A673 (cell line): ENCODE measurements at regions not wholly inside any gene's neighbourhood (a gene's known extent, or its start where the extent isn't known, plus 50 kb on each side); places are given as distances from the start of the nearest gene placed in this dataset.

ENCODE experiments used
- BruUV-seq: library from RNA; stranded (reverse); fragments of 400-500 nt; replicated peaks from 2 replicates; lab custom pipeline; 2021; lab: Mats Ljungman, UMichigan
- CTCF ChIA-PET: fragments of 300-600 bp; sonication (Branson Sonifier 250); formaldehyde crosslinking; loops from one replicate; lab custom pipeline; 2022; ENCODE audit warnings: antibody characterized with exemption; lab: Charles Lee
- POLR2A ChIA-PET: fragments of 300-600 bp; sonication (Branson Sonifier 250); formaldehyde crosslinking; loops from one replicate; lab custom pipeline; 2022; ENCODE audit warnings: antibody characterized with exemption; ENCODE audit not compliant: low non-redundant PET; lab: Charles Lee
- DNase-seq: peaks from one replicate; pipeline ENCODE4 v3.0.0-alpha.2; 2015; ENCODE audit warnings: low spot score
- H3K27ac ChIP-seq: fragments of 200-600 bp; sonication (generic); 2 replicates; pipeline ENCODE4 v1.5.1; 2016; ENCODE audit warnings: mixed run types, low read depth, mild to moderate bottlenecking, mixed read lengths, antibody characterized with exemption, low read length; ENCODE audit not compliant: poor library complexity, severe bottlenecking
- H3K27me3 ChIP-seq: fragments of 200-600 bp; sonication (generic); replicated peaks from 2 replicates; pipeline ENCODE4 v1.6.1; 2017; ENCODE audit warnings: mixed run types, low read depth, mild to moderate bottlenecking, mixed read lengths, antibody characterized with exemption, low read length; ENCODE audit not compliant: insufficient read depth, poor library complexity
- H3K36me3 ChIP-seq: fragments of 200-600 bp; sonication (generic); 2 replicates; pipeline ENCODE4 v1.6.1; 2016; ENCODE audit warnings: mixed run types, mild to moderate bottlenecking, mixed read lengths, antibody characterized with exemption, low read length; ENCODE audit not compliant: insufficient read depth, poor library complexity, severe bottlenecking
- H3K4me1 ChIP-seq: fragments of 200-600 bp; sonication (generic); 2 replicates; pipeline ENCODE4 v1.6.1; 2017; ENCODE audit warnings: mixed run types, mild to moderate bottlenecking, mixed read lengths, antibody characterized with exemption, low read length; ENCODE audit not compliant: insufficient read depth, poor library complexity, severe bottlenecking
- H3K4me3 ChIP-seq: fragments of 200-600 bp; sonication (generic); 2 replicates; pipeline ENCODE4 v1.5.1; 2016; ENCODE audit warnings: low read depth, mixed run types, mild to moderate bottlenecking, mixed read lengths, low read length; ENCODE audit not compliant: poor library complexity, severe bottlenecking
- H3K9me3 ChIP-seq: fragments of 200-600 bp; sonication (generic); 2 replicates; pipeline ENCODE4 v1.6.1; 2016; ENCODE audit warnings: mixed run types, low read depth, mild to moderate bottlenecking, mixed read lengths, antibody characterized with exemption, low read length; ENCODE audit not compliant: poor library complexity, severe bottlenecking
- EZH2 ChIP-seq: fragments of 200-600 bp; sonication (generic); IDR thresholded peaks from 2 replicates; pipeline ENCODE4 v1.6.1; 2017; ENCODE audit warnings: borderline replicate concordance, low read depth, mild to moderate bottlenecking, mixed read lengths, antibody characterized with exemption, low read length; ENCODE audit not compliant: poor library complexity, severe bottlenecking
- intact Hi-C: fragments of 100-400 bp; cut with micrococcal nuclease; formaldehyde crosslinking; loops from one replicate; pipeline ENCODE4 v1.10.0; 2022; ENCODE audit not compliant: unreplicated experiment
- TF ChIP-seq, protein P1 (sequence below): fragments of 300-800, 200-600 bp; sonication (generic); conservative IDR thresholded peaks from 2 replicates; pipeline ENCODE4 v1.5.1; 2017; ENCODE audit warnings: low read depth, mild to moderate bottlenecking, antibody characterized with exemption, low read length, moderate library complexity, mixed read lengths

DNA sequence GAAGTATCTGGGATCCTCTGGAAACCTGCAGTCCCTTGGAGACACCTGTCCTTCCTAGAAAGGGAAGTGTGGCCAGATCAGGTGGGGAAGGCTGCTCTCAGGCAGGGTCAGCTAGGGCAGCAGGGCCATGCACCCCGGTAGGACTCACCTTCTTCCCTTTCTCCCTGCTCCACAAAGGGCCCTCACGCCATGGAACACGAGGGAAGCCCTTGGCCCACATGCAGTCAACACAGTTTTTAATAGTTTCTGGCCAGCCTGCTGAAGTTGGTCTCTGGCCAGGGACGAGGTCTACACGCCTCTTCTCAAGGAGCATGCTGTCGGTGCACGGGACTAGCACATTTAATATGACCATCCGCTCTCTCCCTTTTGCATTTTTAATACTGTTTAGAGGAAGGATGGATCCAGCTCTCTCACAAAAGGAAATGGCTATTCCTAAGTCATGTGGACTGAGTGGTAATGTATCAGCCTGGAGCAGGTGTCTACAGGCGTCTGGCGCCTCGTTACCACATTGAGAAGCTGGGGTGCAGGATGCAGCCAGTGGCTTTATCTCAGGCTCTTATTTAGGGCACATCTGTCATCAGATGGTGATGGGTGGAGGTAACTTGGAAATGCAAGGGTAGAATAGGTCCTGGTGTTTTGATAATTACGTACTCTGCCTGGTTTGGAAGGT lies 153.9 kb downstream of the KLF13 start:
- Histone ChIP-seq H3K36me3 (no peaks in the 10 kb centered on the region), H3K4me1 (no peaks in the 10 kb centered on the region), H3K27ac (no peak overlapping the region), H3K4me3 (no peak overlapping the region), H3K27me3 (peaks cover 3% of the 10 kb centered on the region), H3K9me3 (no peaks in the 10 kb centered on the region)
- intact Hi-C loops: loop anchor here (10.0 kb wide), 1 partner anchor 156 kb away; the partner anchor contains the start of gene KLF13
- BruUV-seq: no TSS peak
- ChIA-PET POLR2A (no interaction called here), CTCF (no interaction called here)
- no peak for DNase-seq
- TF ChIP-seq EZH2: no peak
- TF ChIP-seq, protein P1, sequence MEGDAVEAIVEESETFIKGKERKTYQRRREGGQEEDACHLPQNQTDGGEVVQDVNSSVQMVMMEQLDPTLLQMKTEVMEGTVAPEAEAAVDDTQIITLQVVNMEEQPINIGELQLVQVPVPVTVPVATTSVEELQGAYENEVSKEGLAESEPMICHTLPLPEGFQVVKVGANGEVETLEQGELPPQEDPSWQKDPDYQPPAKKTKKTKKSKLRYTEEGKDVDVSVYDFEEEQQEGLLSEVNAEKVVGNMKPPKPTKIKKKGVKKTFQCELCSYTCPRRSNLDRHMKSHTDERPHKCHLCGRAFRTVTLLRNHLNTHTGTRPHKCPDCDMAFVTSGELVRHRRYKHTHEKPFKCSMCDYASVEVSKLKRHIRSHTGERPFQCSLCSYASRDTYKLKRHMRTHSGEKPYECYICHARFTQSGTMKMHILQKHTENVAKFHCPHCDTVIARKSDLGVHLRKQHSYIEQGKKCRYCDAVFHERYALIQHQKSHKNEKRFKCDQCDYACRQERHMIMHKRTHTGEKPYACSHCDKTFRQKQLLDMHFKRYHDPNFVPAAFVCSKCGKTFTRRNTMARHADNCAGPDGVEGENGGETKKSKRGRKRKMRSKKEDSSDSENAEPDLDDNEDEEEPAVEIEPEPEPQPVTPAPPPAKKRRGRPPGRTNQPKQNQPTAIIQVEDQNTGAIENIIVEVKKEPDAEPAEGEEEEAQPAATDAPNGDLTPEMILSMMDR: no peak

DNA sequence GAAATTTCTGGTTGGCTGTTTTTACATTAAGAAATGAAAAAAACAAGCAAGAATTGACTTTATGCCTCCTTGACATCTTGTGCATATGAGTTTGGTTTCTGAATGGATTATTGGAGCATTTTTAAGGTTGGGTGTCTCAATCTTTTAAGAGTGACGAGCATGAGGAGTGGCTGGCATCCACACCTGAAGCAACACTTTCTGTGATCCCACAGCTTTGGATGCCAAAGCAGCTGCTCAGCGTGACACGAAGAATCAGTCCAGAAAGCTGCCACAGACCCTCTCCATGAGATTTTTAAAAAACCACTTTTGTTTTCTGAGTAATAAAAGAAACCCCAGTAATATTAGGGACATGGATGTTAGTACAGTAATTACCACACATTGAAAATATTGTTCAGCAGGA lies 154.5 kb downstream of the KLF13 start:
- intact Hi-C loops: loop anchor here (10.0 kb wide), 1 partner anchor 156 kb away; the partner anchor contains the start of gene KLF13
- no peak for DNase-seq
- BruUV-seq: no TSS peak
- POLR2A ChIA-PET: no interaction called here
- Histone ChIP-seq H3K4me3 (no peak overlapping the region), H3K27ac (no peak overlapping the region), H3K9me3 (no peaks in the 10 kb centered on the region), H3K36me3 (no peaks in the 10 kb centered on the region), H3K27me3 (peaks cover 3% of the 10 kb centered on the region), H3K4me1 (no peaks in the 10 kb centered on the region)
- TF ChIP-seq, protein P1: no peak
- TF ChIP-seq EZH2: no peak
- CTCF ChIA-PET: no interaction called here

DNA sequence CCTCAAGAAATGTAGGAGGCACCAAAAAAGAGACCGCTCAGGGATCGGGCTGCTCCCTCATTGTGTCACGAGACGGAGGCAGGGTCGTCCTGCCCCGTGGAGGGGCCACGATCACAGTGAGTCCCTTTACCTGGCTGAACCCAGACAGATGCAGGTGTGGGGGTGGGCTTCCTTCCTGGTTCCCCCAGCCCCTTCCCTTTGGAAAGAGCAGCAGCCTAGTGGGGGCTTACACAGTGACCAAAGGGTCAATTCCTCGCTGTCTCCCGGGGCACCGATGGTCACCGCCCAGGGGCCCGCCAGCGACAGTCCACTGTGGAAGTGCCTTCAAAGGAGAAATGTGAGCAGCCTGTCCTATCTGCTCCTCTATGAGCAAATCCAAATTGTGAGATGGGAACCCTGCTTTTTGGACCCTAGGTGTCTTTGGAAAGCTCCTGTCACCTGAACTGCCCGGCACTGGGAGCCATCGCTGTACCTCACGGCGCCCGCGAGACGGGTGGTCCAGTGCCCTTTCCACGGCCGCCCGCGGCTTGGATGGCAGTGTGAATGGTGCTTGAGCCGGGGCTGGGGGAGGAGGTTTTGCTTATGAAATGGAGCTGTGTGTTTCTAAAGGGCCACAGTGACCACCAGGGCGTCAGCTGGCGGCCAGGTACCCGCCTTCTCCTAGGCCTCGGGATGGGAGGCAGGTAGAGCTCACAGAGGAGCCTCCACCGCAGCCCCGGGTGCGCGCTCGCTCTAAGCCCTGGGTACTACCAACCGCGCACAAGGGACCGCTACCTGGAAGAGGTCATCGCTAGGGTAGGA lies 155.7 kb downstream of the KLF13 start:
- no peak overlapping the region for H3K27ac ChIP-seq
- DNase-seq: no peak
- CTCF ChIA-PET: no interaction called here
- H3K36me3 ChIP-seq: no peaks in the 10 kb centered on the region
- TF ChIP-seq, protein P1: no peak
- TF ChIP-seq EZH2: no peak
- H3K27me3 ChIP-seq: peaks cover 3% of the 10 kb centered on the region
- intact Hi-C loops: loop anchor here (10.0 kb wide), 1 partner anchor 158 kb away; the partner anchor contains the start of gene KLF13
- no TSS peak for BruUV-seq
- H3K4me3 ChIP-seq: no peak overlapping the region
- POLR2A ChIA-PET: no interaction called here
- H3K4me1 ChIP-seq: no peaks in the 10 kb centered on the region
- H3K9me3 ChIP-seq: no peaks in the 10 kb centered on the region
